B cell (primary cell): ENCODE measurements at regions not wholly inside any gene's neighbourhood (a gene's known extent, or its start where the extent isn't known, plus 50 kb on each side); places are given as distances from the start of the nearest gene placed in this dataset.

Source experiments
- EZH2 ChIP-seq: IDR thresholded peaks from 2 replicates; pipeline ENCODE4 v1.6.1; 2012; ENCODE audit warnings: borderline replicate concordance, low read depth, mild to moderate bottlenecking, moderate library complexity, low read length; ENCODE audit not compliant: insufficient read depth, poor library complexity, severe bottlenecking
- TF ChIP-seq, protein P1 (sequence below): fragments of 200-600 bp; IDR thresholded peaks from one replicate; pipeline ENCODE4 v1.8.0; 2022; ENCODE audit warnings: antibody characterized with exemption, mild to moderate bottlenecking

DNA sequence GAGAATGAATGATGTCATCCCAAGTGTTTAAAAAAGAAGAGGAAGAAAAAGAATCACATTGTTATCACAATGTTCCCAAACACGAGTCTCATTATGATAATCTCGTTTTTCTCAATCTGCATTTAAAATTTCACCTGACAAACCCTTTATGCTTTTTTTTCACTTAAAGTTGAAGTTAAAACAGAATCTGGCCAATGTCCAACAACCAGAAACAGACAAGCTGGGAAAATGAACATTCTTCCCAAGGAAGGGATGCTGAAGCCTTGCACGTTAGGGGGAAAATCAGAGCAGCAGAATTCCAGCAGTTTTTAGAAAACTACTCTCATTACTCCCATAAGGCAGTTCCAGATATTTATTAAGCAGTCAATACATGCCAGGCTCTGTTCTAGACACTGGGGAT, 245.3 kb downstream of the TMEM182 start:
- TF ChIP-seq, protein P1, sequence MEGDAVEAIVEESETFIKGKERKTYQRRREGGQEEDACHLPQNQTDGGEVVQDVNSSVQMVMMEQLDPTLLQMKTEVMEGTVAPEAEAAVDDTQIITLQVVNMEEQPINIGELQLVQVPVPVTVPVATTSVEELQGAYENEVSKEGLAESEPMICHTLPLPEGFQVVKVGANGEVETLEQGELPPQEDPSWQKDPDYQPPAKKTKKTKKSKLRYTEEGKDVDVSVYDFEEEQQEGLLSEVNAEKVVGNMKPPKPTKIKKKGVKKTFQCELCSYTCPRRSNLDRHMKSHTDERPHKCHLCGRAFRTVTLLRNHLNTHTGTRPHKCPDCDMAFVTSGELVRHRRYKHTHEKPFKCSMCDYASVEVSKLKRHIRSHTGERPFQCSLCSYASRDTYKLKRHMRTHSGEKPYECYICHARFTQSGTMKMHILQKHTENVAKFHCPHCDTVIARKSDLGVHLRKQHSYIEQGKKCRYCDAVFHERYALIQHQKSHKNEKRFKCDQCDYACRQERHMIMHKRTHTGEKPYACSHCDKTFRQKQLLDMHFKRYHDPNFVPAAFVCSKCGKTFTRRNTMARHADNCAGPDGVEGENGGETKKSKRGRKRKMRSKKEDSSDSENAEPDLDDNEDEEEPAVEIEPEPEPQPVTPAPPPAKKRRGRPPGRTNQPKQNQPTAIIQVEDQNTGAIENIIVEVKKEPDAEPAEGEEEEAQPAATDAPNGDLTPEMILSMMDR, result no peak
- no peak for TF ChIP-seq EZH2
